ENCODE measurements at regions not wholly inside any gene's neighbourhood (a gene's known extent, or its start where the extent isn't known, plus 50 kb on each side); places are given as distances from the start of the nearest gene placed in this dataset.

- no peaks in the 10 kb centered on the region for H3K79me2 ChIP-seq
- H3K27ac ChIP-seq, result no peak overlapping the region
- H3K9ac ChIP-seq, result no peak overlapping the region
- no peaks in the 10 kb centered on the region for H3K9me3 ChIP-seq (ENCODE audit: control insufficient read depth, low read length)
- no peaks in the 10 kb centered on the region for H3K36me3 ChIP-seq (ENCODE audit: control insufficient read depth, insufficient read depth, low read length)
- H2AFZ ChIP-seq, result no peak overlapping the region
- no peak for TF ChIP-seq CTCF (IDR thresholded peaks at IDR 0.05)
- H3K4me2 ChIP-seq (ENCODE audit: low read length), result no peak overlapping the region
- H3K27me3 ChIP-seq (ENCODE audit: control insufficient read depth, insufficient read depth, low read length), result no peaks in the 10 kb centered on the region
- H3K4me1 ChIP-seq, result peaks cover 9% of the 10 kb centered on the region
- no peak overlapping the region for H3K4me3 ChIP-seq (ENCODE audit: low read depth, low read length)
These were observed 957.2 kb downstream of the TUSC7 start for GRCh38 chr3:117666812-117667211.

GRCh38 chr3:117669774-117670173 is 960.2 kb downstream of the TUSC7 start:
- Histone ChIP-seq H3K27ac (no peak overlapping the region), H3K9ac (no peak overlapping the region)

GRCh38 chr3:117671722-117672318 is 962.2 kb downstream of the TUSC7 start:
- Histone ChIP-seq H3K36me3 (ENCODE audit: control insufficient read depth, insufficient read depth, low read length) (no peaks in the 10 kb centered on the region), H3K79me2 (no peaks in the 10 kb centered on the region), H3K27ac (no peak overlapping the region), H2AFZ (no peak overlapping the region), H3K9ac (no peak overlapping the region), H3K27me3 (ENCODE audit: control insufficient read depth, insufficient read depth, low read length) (no peaks in the 10 kb centered on the region), H3K4me3 (ENCODE audit: low read depth, low read length) (no peak overlapping the region), H3K4me2 (ENCODE audit: low read length) (no peak overlapping the region), H3K9me3 (ENCODE audit: control insufficient read depth, low read length) (no peaks in the 10 kb centered on the region), H3K4me1 (no peaks in the 10 kb centered on the region)
- no peak for TF ChIP-seq CTCF (IDR thresholded peaks at IDR 0.05)

More at GRCh38 chr3:117669774-117670173, 960.2 kb downstream of the TUSC7 start:
- no peak overlapping the region for H3K4me2 ChIP-seq (ENCODE audit: low read length)
- TF ChIP-seq CTCF (IDR thresholded peaks at IDR 0.05), result no peak
- H3K36me3 ChIP-seq (ENCODE audit: control insufficient read depth, insufficient read depth, low read length), result no peaks in the 10 kb centered on the region
- H2AFZ ChIP-seq, result no peak overlapping the region
- H3K4me3 ChIP-seq (ENCODE audit: low read depth, low read length), result no peak overlapping the region
- H3K4me1 ChIP-seq, result peaks cover 9% of the 10 kb centered on the region
- no peaks in the 10 kb centered on the region for H3K9me3 ChIP-seq (ENCODE audit: control insufficient read depth, low read length)
- no peaks in the 10 kb centered on the region for H3K27me3 ChIP-seq (ENCODE audit: control insufficient read depth, insufficient read depth, low read length)
- H3K79me2 ChIP-seq, result no peaks in the 10 kb centered on the region

- H3K4me1 ChIP-seq, result no peaks in the 10 kb centered on the region
- H3K79me2 ChIP-seq, result no peaks in the 10 kb centered on the region
- H3K9ac ChIP-seq, result no peak overlapping the region
- no peak overlapping the region for H3K27ac ChIP-seq
- no peak for TF ChIP-seq CTCF (IDR thresholded peaks at IDR 0.05)
- H3K9me3 ChIP-seq (ENCODE audit: control insufficient read depth, low read length), result no peaks in the 10 kb centered on the region
- H3K27me3 ChIP-seq (ENCODE audit: control insufficient read depth, insufficient read depth, low read length), result no peaks in the 10 kb centered on the region
- no peaks in the 10 kb centered on the region for H3K36me3 ChIP-seq (ENCODE audit: control insufficient read depth, insufficient read depth, low read length)
- no peak overlapping the region for H2AFZ ChIP-seq
- H3K4me3 ChIP-seq (ENCODE audit: low read depth, low read length), result no peak overlapping the region
- H3K4me2 ChIP-seq (ENCODE audit: low read length), result no peak overlapping the region
These were observed 964.7 kb downstream of the TUSC7 start for GRCh38 chr3:117674321-117674720.

- no peak overlapping the region for H3K27ac ChIP-seq
- no peaks in the 10 kb centered on the region for H3K9me3 ChIP-seq (ENCODE audit: control insufficient read depth, low read length)
- no peak overlapping the region for H3K4me3 ChIP-seq (ENCODE audit: low read depth, low read length)
- no peak overlapping the region for H3K9ac ChIP-seq
- no peak for TF ChIP-seq CTCF (IDR thresholded peaks at IDR 0.05)
- no peaks in the 10 kb centered on the region for H3K27me3 ChIP-seq (ENCODE audit: control insufficient read depth, insufficient read depth, low read length)
- H3K79me2 ChIP-seq, result no peaks in the 10 kb centered on the region
- H2AFZ ChIP-seq, result no peak overlapping the region
- H3K4me2 ChIP-seq (ENCODE audit: low read length), result no peak overlapping the region
- no peaks in the 10 kb centered on the region for H3K36me3 ChIP-seq (ENCODE audit: control insufficient read depth, insufficient read depth, low read length)
- no peaks in the 10 kb centered on the region for H3K4me1 ChIP-seq
These were observed 972.0 kb downstream of the TUSC7 start for GRCh38 chr3:117681619-117682018.

Measured in parathyroid adenoma (tissue), 2 donors.